ENCODE measurements at regions not wholly inside any gene's neighbourhood (a gene's known extent, or its start where the extent isn't known, plus 50 kb on each side); places are given as distances from the start of the nearest gene placed in this dataset.

- no peaks in the 10 kb centered on the region for H3K9me3 Mint-ChIP-seq
- H3K27me3 Mint-ChIP-seq (ENCODE audit: low read depth): no peaks in the 10 kb centered on the region
- TF ChIP-seq, protein P1, sequence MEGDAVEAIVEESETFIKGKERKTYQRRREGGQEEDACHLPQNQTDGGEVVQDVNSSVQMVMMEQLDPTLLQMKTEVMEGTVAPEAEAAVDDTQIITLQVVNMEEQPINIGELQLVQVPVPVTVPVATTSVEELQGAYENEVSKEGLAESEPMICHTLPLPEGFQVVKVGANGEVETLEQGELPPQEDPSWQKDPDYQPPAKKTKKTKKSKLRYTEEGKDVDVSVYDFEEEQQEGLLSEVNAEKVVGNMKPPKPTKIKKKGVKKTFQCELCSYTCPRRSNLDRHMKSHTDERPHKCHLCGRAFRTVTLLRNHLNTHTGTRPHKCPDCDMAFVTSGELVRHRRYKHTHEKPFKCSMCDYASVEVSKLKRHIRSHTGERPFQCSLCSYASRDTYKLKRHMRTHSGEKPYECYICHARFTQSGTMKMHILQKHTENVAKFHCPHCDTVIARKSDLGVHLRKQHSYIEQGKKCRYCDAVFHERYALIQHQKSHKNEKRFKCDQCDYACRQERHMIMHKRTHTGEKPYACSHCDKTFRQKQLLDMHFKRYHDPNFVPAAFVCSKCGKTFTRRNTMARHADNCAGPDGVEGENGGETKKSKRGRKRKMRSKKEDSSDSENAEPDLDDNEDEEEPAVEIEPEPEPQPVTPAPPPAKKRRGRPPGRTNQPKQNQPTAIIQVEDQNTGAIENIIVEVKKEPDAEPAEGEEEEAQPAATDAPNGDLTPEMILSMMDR (conservative IDR thresholded peaks at IDR 0.05): no peak
- H3K27ac Mint-ChIP-seq (ENCODE audit: unreplicated experiment): no peak overlapping the region
- no peaks in the 10 kb centered on the region for H3K36me3 Mint-ChIP-seq (ENCODE audit: low read depth)
- no peak for DNase-seq (ENCODE audit: low read depth, low spot score)
- H3K4me1 Mint-ChIP-seq: peaks cover 2% of the 10 kb centered on the region
- H3K4me3 Mint-ChIP-seq: no peak overlapping the region
These were observed 72.4 kb upstream of the CCDC150 start for GRCh38 chr2:196566961-196567666.

GRCh38 chr2:196568506-196568905, 71.0 kb upstream of the CCDC150 start:
- Mint-ChIP-seq H3K36me3 (ENCODE audit: low read depth) (peaks cover 3% of the 10 kb centered on the region), H3K4me1 (no peaks in the 10 kb centered on the region), H3K27me3 (ENCODE audit: low read depth) (no peaks in the 10 kb centered on the region), H3K4me3 (no peak overlapping the region), H3K27ac (ENCODE audit: unreplicated experiment) (no peak overlapping the region), H3K9me3 (no peaks in the 10 kb centered on the region)
- TF ChIP-seq, protein P1 (conservative IDR thresholded peaks at IDR 0.05): no peak
- DNase-seq (ENCODE audit: low read depth, low spot score): no peak

GRCh38 chr2:196584903-196585302, 54.6 kb upstream of the CCDC150 start:
- H3K4me1 Mint-ChIP-seq: peaks cover 8% of the 10 kb centered on the region
- TF ChIP-seq, protein P1 (conservative IDR thresholded peaks at IDR 0.05): no peak
- H3K27me3 Mint-ChIP-seq (ENCODE audit: low read depth): no peaks in the 10 kb centered on the region
- H3K27ac Mint-ChIP-seq (ENCODE audit: unreplicated experiment): no peak overlapping the region
- H3K36me3 Mint-ChIP-seq (ENCODE audit: low read depth): peaks cover 3% of the 10 kb centered on the region
- no peak overlapping the region for H3K4me3 Mint-ChIP-seq
- no peak for DNase-seq (ENCODE audit: low read depth, low spot score)
- peaks cover 2% of the 10 kb centered on the region for H3K9me3 Mint-ChIP-seq

DNA sequence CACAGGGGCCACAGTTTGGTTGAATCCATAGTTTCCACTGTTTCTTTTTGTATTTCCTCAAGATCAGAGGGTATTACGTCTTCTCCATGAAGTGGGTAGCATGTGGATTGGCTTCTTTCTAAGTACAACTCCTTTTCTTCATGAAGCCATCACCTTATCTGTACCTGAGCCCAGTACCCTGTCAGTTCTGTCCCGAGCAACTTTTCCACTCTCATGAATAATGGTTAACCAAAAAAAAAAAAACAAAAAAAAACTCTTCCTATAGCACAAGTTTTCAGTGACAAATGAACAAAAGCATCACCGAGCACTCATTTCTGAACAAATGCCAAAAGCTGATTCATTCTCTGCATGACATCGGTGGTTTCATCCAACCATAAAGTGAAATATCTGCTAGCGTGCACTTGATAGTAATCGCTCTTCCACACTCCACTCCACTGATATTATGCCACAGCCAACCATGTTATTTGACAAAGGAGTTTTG, 53.0 kb upstream of the CCDC150 start:
- TF ChIP-seq, protein P1 (conservative IDR thresholded peaks at IDR 0.05): no peak
- Mint-ChIP-seq H3K4me3 (no peak overlapping the region), H3K4me1 (peaks cover 24% of the 10 kb centered on the region), H3K27me3 (ENCODE audit: low read depth) (no peaks in the 10 kb centered on the region), H3K36me3 (ENCODE audit: low read depth) (no peaks in the 10 kb centered on the region), H3K27ac (ENCODE audit: unreplicated experiment) (no peak overlapping the region), H3K9me3 (no peaks in the 10 kb centered on the region)
- no peak for DNase-seq (ENCODE audit: low read depth, low spot score)

DNA sequence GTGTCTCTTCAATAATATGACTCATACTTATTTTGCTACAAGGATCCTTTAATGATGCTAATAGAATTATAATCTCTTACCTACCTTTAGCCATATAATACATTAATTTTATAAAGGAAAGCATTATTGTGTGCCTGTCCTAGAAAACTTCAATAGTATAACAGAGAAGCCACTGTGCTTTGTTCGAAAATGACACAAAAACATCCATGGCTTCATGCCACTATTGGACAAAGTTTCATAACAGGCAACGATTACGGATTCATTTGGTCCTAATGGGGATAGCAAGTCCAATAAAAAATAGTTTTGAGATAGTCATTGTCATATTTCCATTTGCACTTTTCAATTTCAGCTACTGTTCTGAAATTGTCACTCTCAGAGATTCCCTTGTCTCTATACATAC, 52.5 kb upstream of the CCDC150 start:
- Mint-ChIP-seq H3K4me1 (peaks cover 30% of the 10 kb centered on the region), H3K9me3 (no peaks in the 10 kb centered on the region)
- no peak for DNase-seq (ENCODE audit: low read depth, low spot score)

More for the DNA sequence above, 52.5 kb upstream of the CCDC150 start:
- no peaks in the 10 kb centered on the region for H3K36me3 Mint-ChIP-seq (ENCODE audit: low read depth)
- TF ChIP-seq, protein P1 (conservative IDR thresholded peaks at IDR 0.05): no peak
- H3K4me3 Mint-ChIP-seq: no peak overlapping the region
- no peak overlapping the region for H3K27ac Mint-ChIP-seq (ENCODE audit: unreplicated experiment)
- no peaks in the 10 kb centered on the region for H3K27me3 Mint-ChIP-seq (ENCODE audit: low read depth)
